HEK293T (cell line): ENCODE measurements at regions not wholly inside any gene's neighbourhood (a gene's known extent, or its start where the extent isn't known, plus 50 kb on each side); places are given as distances from the start of the nearest gene placed in this dataset.

Source experiments
- FOXK2 ChIP-seq: fragments of 450-650 bp; IDR thresholded peaks from 2 replicates; pipeline ENCODE4 v1.6.1; 2016; ENCODE audit warnings: mild to moderate bottlenecking
- FOXM1 ChIP-seq: fragments of 450-650 bp; IDR thresholded peaks from 2 replicates; pipeline ENCODE4 v1.6.1; 2017; ENCODE audit warnings: mild to moderate bottlenecking, borderline replicate concordance
- TARDBP ChIP-seq: fragments of 450-650 bp; IDR thresholded peaks from 2 replicates; pipeline ENCODE4 v1.6.1; 2016

DNA sequence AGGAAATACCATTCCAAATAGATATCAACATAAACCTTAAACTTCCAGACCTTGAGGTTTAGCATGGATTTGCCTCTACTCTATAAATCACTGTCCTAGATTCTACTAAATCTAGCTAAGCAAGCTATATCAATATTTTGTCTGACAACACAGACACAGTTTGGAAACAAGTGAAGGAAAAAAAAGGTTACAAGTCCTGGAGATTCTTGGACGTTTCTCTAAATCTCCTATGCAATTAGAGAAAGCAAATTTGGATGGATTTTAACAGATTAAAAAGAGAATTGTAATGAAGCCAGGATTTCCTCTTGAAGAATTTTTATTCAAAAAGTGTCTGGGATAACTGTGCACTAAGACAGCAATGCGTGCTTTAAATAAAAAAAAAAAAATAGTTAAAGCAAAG, 441.1 kb upstream of the DPH6 start:
- TF ChIP-seq FOXK2 (no peak), FOXM1 (no peak), TARDBP (no peak)
